HepG2 (cell line): ENCODE measurements at regions not wholly inside any gene's neighbourhood (a gene's known extent, or its start where the extent isn't known, plus 50 kb on each side); places are given as distances from the start of the nearest gene placed in this dataset.

Source experiments
- ATAC-seq: fragments of 200-7000 bp; cut with Tn5 transposase; 3 replicates; pipeline ENCODE4 v1.9.1; 2020; ENCODE audit warnings: mild to moderate bottlenecking, moderate library complexity
- BruUV-seq: library from RNA; stranded (reverse); fragments of 400-500 nt; replicated peaks from 2 replicates; lab custom pipeline; 2021; lab: Mats Ljungman, UMichigan
- CTCF ChIA-PET: fragments of 300-600 bp; formaldehyde crosslinking; extraction: SDS; loops from one replicate; lab custom pipeline; 2021; ENCODE audit warnings: low total read pairs, inconsistent platforms, low intra/inter-chr PET ratio; lab: Yijun Ruan, JAX
- POLR2A ChIA-PET: fragments of 350-600 bp; sonication (Branson Sonifier 250); formaldehyde crosslinking; loops from one replicate; lab custom pipeline; 2020; ENCODE audit warnings: antibody characterized with exemption, inconsistent platforms; lab: Yijun Ruan, JAX
- DNase-seq: peaks from one replicate; pipeline ENCODE4 v3.0.0-alpha.2; 2015; ENCODE audit warnings: low spot score
- FAIRE-seq: peaks from 3 replicates; lab custom pipeline; 2011; peaks lifted over from hg19 to GRCh38; lab: Jason Lieb, UNC
- H2AFZ ChIP-seq: one replicate; pipeline ENCODE4 v1.6.1; 2011; ENCODE audit warnings: low read length, inconsistent platforms
- H3K27ac ChIP-seq: fragments of 300-600 bp; 3 replicates; pipeline ENCODE4 v1.8.0; 2011; ENCODE audit warnings: mixed run types, mild to moderate bottlenecking, mixed read lengths, low read length, inconsistent platforms; ENCODE audit not compliant: insufficient read depth; ENCODE audit errors: extremely low read length
- H3K27me3 ChIP-seq, 2 experiments: fragments of 200-600 bp in 1 of 2; 2 replicates in 1 of 2; 3 replicates in 1 of 2; pipeline versions ENCODE4 v1.6.0 to v1.8.0; 2011; ENCODE audit warnings: low read length in 2 of 2, mild to moderate bottlenecking in 2 of 2, moderate library complexity in 2 of 2, inconsistent platforms in 1 of 2; ENCODE audit not compliant: insufficient read depth in 2 of 2, control insufficient read depth in 1 of 2
- H3K36me3 ChIP-seq, 2 experiments: fragments of 200-600 bp in 1 of 2; replicated peaks in 1 of 2; 2 replicates in 1 of 2; 3 replicates in 1 of 2; pipeline versions ENCODE4 v1.5.1 to v1.8.0; 2011; ENCODE audit warnings: low read length in 2 of 2, inconsistent platforms in 1 of 2; ENCODE audit not compliant: insufficient read depth in 2 of 2, control insufficient read depth in 1 of 2
- H3K4me1 ChIP-seq: 2 replicates; pipeline ENCODE4 v1.5.1; 2012; ENCODE audit warnings: low read length, inconsistent platforms; ENCODE audit not compliant: insufficient read depth
- H3K4me2 ChIP-seq: 2 replicates; pipeline ENCODE4 v1.6.0; 2011; ENCODE audit warnings: low read depth, low read length, inconsistent platforms
- H3K4me3 ChIP-seq, 3 experiments: fragments of 200-600 bp in 1 of 3; sonication (generic), shearing (Covaris generic) in 1 of 3; replicated peaks in 1 of 3; 2 replicates each; pipeline ENCODE4 v1.5.1; 2011 to 2016; ENCODE audit warnings: low read length in 3 of 3, inconsistent platforms in 2 of 3, low read depth in 2 of 3, mild to moderate bottlenecking in 2 of 3, control low read depth in 1 of 3, mixed read lengths in 1 of 3; ENCODE audit not compliant: insufficient read depth in 1 of 3
- H3K79me2 ChIP-seq: one replicate; pipeline ENCODE4 v1.6.1; 2011; ENCODE audit warnings: low read length, inconsistent platforms; ENCODE audit not compliant: insufficient read depth
- H3K9ac ChIP-seq: 2 replicates; pipeline ENCODE4 v1.6.0; 2011; ENCODE audit warnings: mild to moderate bottlenecking, low read depth, low read length, inconsistent platforms; ENCODE audit not compliant: insufficient read depth
- H3K9me3 ChIP-seq: 2 replicates; pipeline ENCODE4 v1.5.1; 2012; ENCODE audit warnings: mild to moderate bottlenecking, low read length
- H4K20me1 ChIP-seq: 2 replicates; pipeline ENCODE4 v1.6.0; 2011; ENCODE audit warnings: inconsistent platforms, mild to moderate bottlenecking, low read length, moderate library complexity; ENCODE audit not compliant: insufficient read depth
- CENPBD1 ChIP-seq: sonication (generic); formaldehyde crosslinking; IDR thresholded peaks from 2 replicates; pipeline ENCODE4 v1.8.0; 2022; ENCODE audit warnings: missing genetic modification reagents, low read depth, mild to moderate bottlenecking, borderline replicate concordance
- GATAD1 ChIP-seq: IDR thresholded peaks from 2 replicates; pipeline ENCODE4 v1.6.1; 2016; ENCODE audit warnings: missing genetic modification reagents, missing compliant biosample characterization
- MED13 ChIP-seq: sonication (generic); formaldehyde crosslinking; IDR thresholded peaks from 2 replicates; pipeline ENCODE4 v1.5.0; 2020; ENCODE audit warnings: missing genetic modification reagents
- NCOA2 ChIP-seq: sonication (generic); formaldehyde crosslinking; IDR thresholded peaks from 2 replicates; pipeline ENCODE4 v1.8.0; 2022; ENCODE audit warnings: inconsistent platforms
- POLR2A ChIP-seq, 2 experiments: IDR thresholded peaks; 2 replicates each; pipeline ENCODE4 v1.6.1; 2011; ENCODE audit warnings: low read depth in 2 of 2, low read length in 2 of 2, mild to moderate bottlenecking in 1 of 2, moderate library complexity in 1 of 2; ENCODE audit not compliant: insufficient read depth in 1 of 2
- RBM39 ChIP-seq: fragments of 200-400 bp; formaldehyde crosslinking; IDR thresholded peaks from one replicate; pipeline ENCODE4 v1.6.1; 2018; ENCODE audit warnings: antibody characterized with exemption, mild to moderate bottlenecking, low read depth, low read length; ENCODE audit not compliant: poor library complexity, severe bottlenecking
- RXRB ChIP-seq: IDR thresholded peaks from 2 replicates; pipeline ENCODE4 v1.6.1; 2016; ENCODE audit warnings: borderline replicate concordance, missing genetic modification reagents, missing compliant biosample characterization
- SIN3B ChIP-seq: fragments of 150-350 bp; IDR thresholded peaks from 2 replicates; pipeline ENCODE4 v1.6.1; 2014; ENCODE audit warnings: low read length
- SMAD1 ChIP-seq: sonication (generic); formaldehyde crosslinking; IDR thresholded peaks from 2 replicates; pipeline ENCODE4 v1.4.0; 2020; ENCODE audit warnings: missing genetic modification reagents, low read depth, mild to moderate bottlenecking, borderline replicate concordance
- SYNCRIP ChIP-seq: fragments of 200-400 bp; formaldehyde crosslinking; IDR thresholded peaks from 2 replicates; pipeline ENCODE4 v1.6.1; 2018; ENCODE audit warnings: mild to moderate bottlenecking, low read depth, low read length; ENCODE audit not compliant: insufficient read depth
- TAF15 ChIP-seq: fragments of 200-400 bp; formaldehyde crosslinking; IDR thresholded peaks from one replicate; pipeline ENCODE4 v1.6.1; 2018; ENCODE audit warnings: mild to moderate bottlenecking, low read depth, low read length; ENCODE audit not compliant: poor library complexity, severe bottlenecking
- TOPORS ChIP-seq: sonication (generic); formaldehyde crosslinking; IDR thresholded peaks from 2 replicates; pipeline ENCODE4 v1.8.0; 2023; ENCODE audit warnings: mild to moderate bottlenecking, missing genetic modification reagents
- ZEB1 ChIP-seq: IDR thresholded peaks from 2 replicates; pipeline ENCODE4 v1.6.1; 2012; ENCODE audit warnings: mild to moderate bottlenecking, low read depth, inconsistent platforms; ENCODE audit not compliant: insufficient replicate concordance
- ZMYM2 ChIP-seq: sonication (generic); formaldehyde crosslinking; IDR thresholded peaks from 2 replicates; pipeline ENCODE4 v1.8.0; 2022; ENCODE audit warnings: mild to moderate bottlenecking, missing genetic modification reagents
- ZNF180 ChIP-seq: sonication (generic); formaldehyde crosslinking; IDR thresholded peaks from 2 replicates; pipeline ENCODE4 v1.4.0; 2020; ENCODE audit warnings: low read depth, missing genetic modification reagents, borderline replicate concordance
- ZNF230 ChIP-seq: sonication (generic); formaldehyde crosslinking; IDR thresholded peaks from 2 replicates; pipeline ENCODE4 v1.4.0; 2020; ENCODE audit warnings: mild to moderate bottlenecking, missing genetic modification reagents
- ZNF367 ChIP-seq: sonication (generic); formaldehyde crosslinking; IDR thresholded peaks from 2 replicates; pipeline ENCODE4 v1.4.0; 2020; ENCODE audit warnings: missing genetic modification reagents, borderline replicate concordance
- WGBS: methylation state at CpG from one replicate; pipeline ENCODE4 v1.1.6; 2017; ENCODE audit warnings: low lambda C conversion rate; 5-methylcytosine and 5-hydroxymethylcytosine counted together
- in situ Hi-C: cut with HindIII; loops from 2 replicates; pipeline ENCODE4 v1.10.0; 2017; ENCODE audit warnings: low pct_unique_long_range_greater_than_20kb; ENCODE audit not compliant: extremely low pct_ligation_motif_present
- intact Hi-C: fragments of 100-400 bp; cut with micrococcal nuclease; formaldehyde crosslinking; loops from one replicate; pipeline ENCODE4 v1.10.0; 2022; ENCODE audit not compliant: unreplicated experiment
- TF ChIP-seq, protein P1 (sequence below): sonication (generic); formaldehyde crosslinking; IDR thresholded peaks from 2 replicates; pipeline ENCODE4 v1.5.0; 2020; ENCODE audit warnings: mild to moderate bottlenecking, missing genetic modification reagents
- TF ChIP-seq, protein P2 (sequence below): sonication (generic); formaldehyde crosslinking; IDR thresholded peaks from 2 replicates; pipeline ENCODE4 v1.9.0; 2021; ENCODE audit warnings: missing genetic modification reagents, borderline replicate concordance

DNA sequence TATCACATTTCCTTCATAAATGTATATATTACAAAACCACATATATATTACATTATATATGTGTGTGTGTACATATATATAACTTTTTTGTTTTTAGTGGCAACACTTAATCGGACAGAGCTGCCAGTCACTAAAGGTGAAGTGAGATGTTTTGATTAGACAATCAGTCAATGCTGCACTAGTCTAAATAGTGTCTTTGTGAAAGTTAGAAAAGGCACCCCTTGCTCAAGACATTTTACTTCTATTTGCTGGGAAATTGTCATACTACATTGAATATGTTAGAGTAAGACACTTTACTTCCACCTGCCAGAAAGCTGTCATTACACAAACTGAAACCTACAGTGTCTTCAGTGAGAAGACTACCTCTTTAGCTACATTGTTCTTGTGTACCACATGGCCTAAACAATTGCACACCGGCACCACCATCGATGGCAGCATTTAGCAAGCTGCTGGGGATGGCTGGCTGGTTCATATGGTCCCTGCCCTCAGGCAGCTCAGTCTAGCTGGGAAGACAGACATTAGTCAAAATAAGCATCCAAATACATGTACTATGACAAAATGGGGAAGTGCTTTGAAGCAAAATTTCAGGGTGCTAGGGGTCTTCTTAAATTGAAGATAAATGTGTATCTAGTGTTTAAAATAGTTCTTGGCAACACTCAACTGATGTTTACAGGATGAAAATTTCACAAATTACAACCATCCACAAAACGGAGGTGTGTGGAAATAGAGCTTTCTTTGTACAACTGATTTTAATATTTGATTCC is 148.1 kb upstream of the GATB start:
- no peak overlapping the region for H3K9ac ChIP-seq
- BruUV-seq: no TSS peak
- H3K4me1 ChIP-seq: no peaks in the 10 kb centered on the region
- no peak overlapping the region for H2AFZ ChIP-seq
- FAIRE-seq (no peak), DNase-seq (no peak), ATAC-seq (no peak)
- H3K27me3 ChIP-seq: peaks cover 1 to 11% of the 10 kb centered on the region in 2 experiments; a peak in 2 of 5 replicates
- H3K27ac ChIP-seq: no peak overlapping the region
- no peak overlapping the region for H3K4me3 ChIP-seq
- ChIA-PET POLR2A (no interaction called here), CTCF (no interaction called here)
- intact Hi-C loops (no loop called here), in situ Hi-C loops (no loop called here)
- H4K20me1 ChIP-seq: no peaks in the 10 kb centered on the region
- H3K9me3 ChIP-seq: no peaks in the 10 kb centered on the region
- H3K79me2 ChIP-seq: no peaks in the 10 kb centered on the region
- TF ChIP-seq SIN3B (no peak), GATAD1 (no peak), TOPORS (no peak), SYNCRIP (no peak), ZEB1 (no peak), MED13 (no peak), ZMYM2 (CRISPR knock-in tag) (no peak), TAF15 (no peak), RBM39 (no peak), RXRB (CRISPR knock-in tag) (no peak), ZNF230 (CRISPR knock-in tag) (no peak), ZNF180 (CRISPR knock-in tag) (no peak), NCOA2 (CRISPR knock-in tag) (no peak), SMAD1 (CRISPR knock-in tag) (no peak), POLR2A (IDR thresholded peaks at IDR 0.05; ENCODE audit: insufficient read depth in 1 of 2, low read depth in 2 of 2, low read length in 2 of 2) (no peak), CENPBD1 (no peak), ZNF367 (no peak)
- TF ChIP-seq, protein P1, sequence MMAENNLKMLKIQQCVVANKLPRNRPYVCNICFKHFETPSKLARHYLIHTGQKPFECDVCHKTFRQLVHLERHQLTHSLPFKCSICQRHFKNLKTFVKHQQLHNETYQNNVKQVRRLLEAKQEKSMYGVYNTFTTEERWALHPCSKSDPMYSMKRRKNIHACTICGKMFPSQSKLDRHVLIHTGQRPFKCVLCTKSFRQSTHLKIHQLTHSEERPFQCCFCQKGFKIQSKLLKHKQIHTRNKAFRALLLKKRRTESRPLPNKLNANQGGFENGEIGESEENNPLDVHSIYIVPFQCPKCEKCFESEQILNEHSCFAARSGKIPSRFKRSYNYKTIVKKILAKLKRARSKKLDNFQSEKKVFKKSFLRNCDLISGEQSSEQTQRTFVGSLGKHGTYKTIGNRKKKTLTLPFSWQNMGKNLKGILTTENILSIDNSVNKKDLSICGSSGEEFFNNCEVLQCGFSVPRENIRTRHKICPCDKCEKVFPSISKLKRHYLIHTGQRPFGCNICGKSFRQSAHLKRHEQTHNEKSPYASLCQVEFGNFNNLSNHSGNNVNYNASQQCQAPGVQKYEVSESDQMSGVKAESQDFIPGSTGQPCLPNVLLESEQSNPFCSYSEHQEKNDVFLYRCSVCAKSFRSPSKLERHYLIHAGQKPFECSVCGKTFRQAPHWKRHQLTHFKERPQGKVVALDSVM (CRISPR knock-in tag): no peak
- TF ChIP-seq, protein P2, sequence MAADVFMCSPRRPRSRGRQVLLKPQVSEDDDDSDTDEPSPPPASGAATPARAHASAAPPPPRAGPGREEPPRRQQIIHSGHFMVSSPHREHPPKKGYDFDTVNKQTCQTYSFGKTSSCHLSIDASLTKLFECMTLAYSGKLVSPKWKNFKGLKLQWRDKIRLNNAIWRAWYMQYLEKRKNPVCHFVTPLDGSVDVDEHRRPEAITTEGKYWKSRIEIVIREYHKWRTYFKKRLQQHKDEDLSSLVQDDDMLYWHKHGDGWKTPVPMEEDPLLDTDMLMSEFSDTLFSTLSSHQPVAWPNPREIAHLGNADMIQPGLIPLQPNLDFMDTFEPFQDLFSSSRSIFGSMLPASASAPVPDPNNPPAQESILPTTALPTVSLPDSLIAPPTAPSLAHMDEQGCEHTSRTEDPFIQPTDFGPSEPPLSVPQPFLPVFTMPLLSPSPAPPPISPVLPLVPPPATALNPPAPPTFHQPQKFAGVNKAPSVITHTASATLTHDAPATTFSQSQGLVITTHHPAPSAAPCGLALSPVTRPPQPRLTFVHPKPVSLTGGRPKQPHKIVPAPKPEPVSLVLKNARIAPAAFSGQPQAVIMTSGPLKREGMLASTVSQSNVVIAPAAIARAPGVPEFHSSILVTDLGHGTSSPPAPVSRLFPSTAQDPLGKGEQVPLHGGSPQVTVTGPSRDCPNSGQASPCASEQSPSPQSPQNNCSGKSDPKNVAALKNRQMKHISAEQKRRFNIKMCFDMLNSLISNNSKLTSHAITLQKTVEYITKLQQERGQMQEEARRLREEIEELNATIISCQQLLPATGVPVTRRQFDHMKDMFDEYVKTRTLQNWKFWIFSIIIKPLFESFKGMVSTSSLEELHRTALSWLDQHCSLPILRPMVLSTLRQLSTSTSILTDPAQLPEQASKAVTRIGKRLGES (CRISPR knock-in tag): no peak
- no peak overlapping the region for H3K4me2 ChIP-seq
- 1% methylated on average over 4 of the region's 4 CpGs for WGBS
- no peaks in the 10 kb centered on the region for H3K36me3 ChIP-seq
